ENCODE measurements at regions not wholly inside any gene's neighbourhood (a gene's known extent, or its start where the extent isn't known, plus 50 kb on each side); places are given as distances from the start of the nearest gene placed in this dataset.

DNA sequence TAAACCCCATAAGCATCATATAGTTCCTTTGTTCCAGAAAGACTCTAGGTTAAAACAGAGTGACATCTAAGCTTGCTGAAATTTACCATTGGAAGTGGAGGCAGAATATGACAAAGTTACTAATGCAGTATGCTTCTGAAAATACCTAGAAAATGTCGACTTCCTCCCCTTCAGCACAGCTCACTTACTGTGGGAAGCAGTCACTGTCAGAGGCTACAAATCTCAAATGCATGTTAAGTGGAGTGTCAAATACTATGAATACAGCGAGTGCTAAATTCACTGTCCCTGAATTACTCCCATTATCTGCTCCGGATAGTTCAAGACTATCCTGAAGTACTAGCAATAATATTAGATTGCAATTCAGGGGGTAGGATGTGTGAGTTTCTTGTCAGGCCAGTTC lies 1454.6 kb downstream of the AACS start:
- no peak for DNase-seq

DNA sequence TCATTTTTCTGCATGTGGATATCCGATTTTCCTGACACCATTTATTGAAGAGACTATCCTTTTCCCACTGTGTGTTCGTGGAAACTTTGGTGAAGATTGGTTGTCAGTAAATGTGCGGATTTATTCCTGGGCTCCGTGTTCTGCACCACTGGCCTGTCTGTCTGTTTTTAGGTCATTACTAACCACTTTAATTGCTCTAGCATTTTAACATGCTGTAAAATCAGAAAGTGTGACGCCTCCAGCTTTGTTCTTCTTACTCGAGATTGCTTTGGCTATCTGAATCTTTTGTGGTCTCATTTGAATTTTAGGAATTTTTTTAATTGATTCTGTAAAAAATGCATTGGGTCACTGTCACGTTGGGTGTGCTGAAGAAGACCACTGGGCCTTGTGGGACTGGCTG lies 1458.7 kb downstream of the AACS start:
- peak; percentile 19 for DNase-seq

DNA sequence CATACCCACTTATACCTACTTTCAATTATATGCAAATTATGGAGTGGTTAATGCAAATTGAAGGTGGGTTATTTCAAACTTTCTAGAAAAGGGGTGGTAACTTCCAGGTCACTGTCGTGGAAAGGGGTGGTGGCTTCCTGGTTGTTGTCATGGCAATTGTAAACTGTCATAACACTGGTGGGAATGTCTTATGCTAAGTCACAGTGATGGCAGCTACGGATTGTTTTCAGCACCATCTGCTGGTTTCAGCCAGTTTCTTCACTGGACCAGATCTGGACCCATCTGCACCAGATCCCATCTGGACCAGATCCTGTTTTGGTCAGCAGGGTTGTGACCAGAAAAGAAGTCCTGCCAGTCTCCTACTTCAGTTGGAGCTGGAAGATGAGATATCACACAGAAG lies 1469.3 kb downstream of the AACS start:
- no peak for DNase-seq

DNA sequence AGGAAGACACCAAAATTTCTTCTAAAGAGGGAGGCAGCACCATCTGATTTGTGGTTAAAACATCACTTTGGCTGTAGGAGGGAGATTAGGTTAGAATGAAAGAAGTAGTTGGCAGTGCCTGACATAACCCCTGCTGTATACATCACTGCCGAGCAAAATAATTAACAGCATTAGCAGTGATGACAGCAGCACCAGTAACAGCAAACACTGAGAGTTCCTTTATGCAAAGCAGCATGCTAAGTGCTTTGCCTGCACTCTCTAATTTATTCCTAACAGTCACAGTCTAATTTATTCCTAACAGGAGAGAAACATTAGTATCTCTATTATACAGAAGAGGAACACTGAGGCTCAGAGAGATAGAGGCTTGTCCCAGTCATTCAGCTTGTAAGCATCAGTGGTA lies 1469.7 kb downstream of the AACS start:
- DNase-seq, result no peak

- peak; percentile 17 for DNase-seq
These were observed 1470.7 kb downstream of the AACS start for GRCh38 chr12:126535971-126536370.

DNA sequence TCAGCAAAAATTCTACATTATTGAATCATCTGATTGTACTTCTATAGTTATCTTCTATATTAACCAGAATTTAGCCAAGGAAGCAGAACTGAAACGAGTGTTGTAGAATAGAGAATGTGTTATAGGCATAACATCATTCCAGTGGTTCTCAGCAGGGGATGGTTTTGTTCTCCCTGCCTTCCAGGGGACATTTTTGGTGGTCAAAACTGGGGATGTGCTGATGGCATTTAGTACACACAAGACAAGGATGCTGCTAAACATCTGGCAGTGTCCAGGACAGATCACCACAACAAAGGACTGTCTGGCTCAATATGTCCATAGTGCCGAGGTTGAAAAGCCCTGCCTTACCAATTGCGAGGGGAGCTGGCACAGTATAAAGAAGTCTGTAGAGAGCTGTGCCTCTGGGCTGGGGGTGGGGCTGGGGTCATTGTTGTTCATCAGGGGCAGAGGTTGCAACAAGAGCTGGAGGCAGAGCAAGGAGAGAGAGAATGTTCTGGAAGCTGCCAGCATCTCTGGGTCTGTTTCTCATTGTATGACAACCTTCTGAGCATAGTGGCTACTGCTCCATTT lies 1472.8 kb downstream of the AACS start:
- DNase-seq, result no peak

- DNase-seq, result no peak
These were observed 1473.7 kb downstream of the AACS start for GRCh38 chr12:126538888-126539287.

DNA sequence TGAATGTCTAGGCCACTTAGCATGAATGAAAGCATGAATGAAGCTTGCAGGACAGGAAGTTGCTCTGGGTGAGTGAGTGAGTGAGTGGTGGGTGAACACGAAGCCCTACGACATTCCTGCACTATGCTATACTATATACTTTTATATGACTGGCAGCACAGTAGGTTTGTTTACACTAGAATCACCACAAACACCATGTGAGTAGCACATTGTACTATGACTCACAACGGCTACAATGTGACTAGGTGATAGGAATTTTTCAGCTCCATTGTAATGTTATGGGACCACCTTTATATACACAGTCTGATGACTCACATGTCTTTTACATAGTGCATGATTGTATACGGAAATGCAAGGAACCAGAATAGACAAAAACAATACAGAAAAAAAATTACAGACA lies 1480.2 kb downstream of the AACS start:
- no peak for DNase-seq

DNA sequence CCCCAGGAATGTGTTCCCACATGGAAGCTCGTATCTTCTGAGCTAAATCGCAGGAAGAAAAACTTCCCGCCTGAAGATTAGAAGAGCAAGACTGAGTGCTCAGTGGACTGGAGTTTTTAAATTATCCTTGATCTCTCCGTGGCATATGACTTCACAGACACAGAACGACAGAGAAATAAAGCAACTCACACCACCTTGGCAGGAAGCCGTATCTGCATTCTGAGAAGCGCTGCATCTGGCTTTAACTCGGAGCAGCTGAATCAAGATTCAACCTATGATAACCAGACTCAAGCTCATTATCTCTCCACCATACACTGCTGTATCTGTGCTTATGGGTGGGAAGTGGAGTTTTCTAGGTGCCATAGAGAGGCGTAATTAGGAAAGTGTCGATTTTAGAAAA lies 1482.7 kb downstream of the AACS start:
- DNase-seq, result no peak

DNA sequence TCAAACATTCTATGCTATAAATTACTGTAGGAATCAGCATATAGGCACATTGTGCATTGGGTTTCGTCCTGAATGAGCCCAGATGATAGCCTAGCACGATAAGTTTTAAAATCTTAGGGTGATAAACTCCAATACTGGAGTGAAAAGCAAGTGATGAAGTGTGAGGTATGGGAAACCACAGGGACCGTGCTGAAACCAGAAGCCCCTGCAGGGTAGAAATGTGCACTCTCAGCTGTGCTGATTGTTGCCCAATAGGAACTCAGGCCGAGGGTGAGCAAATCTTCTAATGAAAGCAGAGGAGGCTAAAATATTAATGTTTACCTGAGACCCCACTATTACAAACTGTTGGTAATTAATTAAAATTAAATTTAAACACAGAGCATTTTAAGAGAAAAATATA lies 1486.6 kb downstream of the AACS start:
- DNase-seq, result no peak

- DNase-seq, result no peak
These were observed 1489.4 kb downstream of the AACS start for GRCh38 chr12:126554625-126555024.

DNA sequence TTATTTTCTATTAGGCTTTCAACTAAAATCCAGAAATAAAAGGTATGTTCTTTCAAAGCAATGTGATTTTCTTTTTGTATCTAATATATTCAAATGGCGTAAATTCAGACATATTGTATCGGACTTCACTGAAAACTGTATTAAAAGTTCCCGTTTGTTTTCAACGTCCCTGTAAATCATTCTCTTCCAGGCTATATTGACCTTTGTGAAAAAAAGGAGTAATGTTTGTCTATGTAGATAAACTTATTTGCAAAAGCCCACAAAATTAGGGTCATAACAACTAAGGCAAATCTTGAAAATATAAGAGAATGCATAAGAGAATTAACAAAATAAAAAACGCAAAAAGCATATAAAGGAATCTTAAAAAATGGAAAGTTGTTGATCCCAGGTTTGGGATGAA lies 1492.4 kb downstream of the AACS start:
- no peak for DNase-seq

DNA sequence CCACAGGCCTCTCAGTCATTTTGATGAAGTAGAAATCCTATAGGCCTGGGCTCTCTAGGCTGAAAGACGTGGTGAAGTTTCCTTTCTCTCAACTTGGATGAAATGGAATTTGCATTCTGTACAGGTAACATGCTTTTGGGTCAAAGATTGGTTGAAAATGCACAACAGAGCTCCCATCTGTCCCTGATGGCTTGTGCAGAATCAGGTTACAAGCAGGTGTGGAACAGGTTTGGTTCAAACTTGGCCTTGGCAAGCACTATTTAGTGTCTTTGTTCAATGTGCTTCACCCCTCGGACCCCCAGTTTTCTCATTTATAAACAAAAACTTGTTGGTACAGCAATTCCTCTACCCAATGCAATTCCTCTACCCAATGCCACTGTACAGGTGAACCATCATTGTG lies 1493.0 kb downstream of the AACS start:
- no peak for DNase-seq

DNA sequence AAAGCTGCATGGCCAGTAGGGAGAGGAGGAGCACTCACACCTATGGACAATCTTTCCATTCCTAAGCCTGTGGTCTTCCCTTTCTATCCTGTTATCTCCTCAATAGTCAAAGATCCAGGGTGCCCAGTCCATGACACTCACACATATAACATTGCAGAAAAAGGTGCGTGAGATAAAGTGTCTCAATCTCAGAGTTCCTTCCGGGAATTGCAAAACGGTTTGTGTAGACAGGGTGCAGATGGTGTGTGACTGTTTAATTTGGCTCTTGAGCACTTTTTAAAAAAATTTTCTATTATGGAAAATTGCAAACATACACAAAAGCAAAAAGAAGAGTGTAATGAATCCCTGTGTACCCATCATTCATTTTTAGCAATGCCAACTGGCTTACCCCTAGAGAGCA lies 1493.6 kb downstream of the AACS start:
- DNase-seq, result no peak

DNA sequence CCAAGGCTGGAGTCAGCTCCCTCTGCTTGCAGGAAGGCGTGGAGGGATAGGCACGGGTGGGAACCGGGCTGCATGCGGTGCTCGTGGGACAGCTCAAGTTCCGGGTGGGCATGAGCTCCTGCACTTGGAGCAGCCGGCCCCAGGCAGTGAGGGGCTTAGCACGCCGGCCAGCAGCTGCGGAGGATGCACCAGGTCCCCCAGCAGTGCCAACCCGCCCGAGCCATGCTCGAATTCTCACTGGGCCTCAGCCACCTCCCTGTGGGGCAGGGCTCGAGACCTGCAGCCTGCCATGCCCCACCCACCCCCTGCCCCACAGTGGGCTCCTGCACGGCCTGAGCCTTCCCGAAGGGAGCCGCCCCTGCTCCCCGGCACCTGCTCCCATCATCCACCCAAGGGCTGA lies 1501.8 kb downstream of the AACS start:
- no peak for DNase-seq

GRCh38 chr12:126569706-126570105 lies 1504.5 kb downstream of the AACS start:
- DNase-seq, result no peak

GRCh38 chr12:126570566-126570965 lies 1505.3 kb downstream of the AACS start:
- DNase-seq, result no peak

DNA sequence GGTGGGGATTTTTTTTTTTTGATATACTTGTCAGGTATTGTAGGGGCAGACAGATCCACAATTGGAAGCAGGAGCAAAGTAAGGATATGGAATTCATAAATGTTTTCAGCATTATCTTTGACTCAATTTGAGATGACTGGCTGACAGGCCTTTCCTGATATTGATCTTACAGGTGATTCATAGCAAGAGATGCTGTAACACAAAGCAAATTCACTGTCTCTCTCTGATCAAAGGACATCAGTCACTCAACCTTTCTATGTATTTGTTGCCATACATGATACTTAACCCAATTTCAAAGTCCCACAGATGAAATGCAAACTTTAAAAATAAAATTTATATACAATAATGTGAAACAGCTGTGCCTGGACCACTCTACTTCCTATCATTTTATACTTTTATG lies 1506.9 kb downstream of the AACS start:
- DNase-seq, result no peak

DNA sequence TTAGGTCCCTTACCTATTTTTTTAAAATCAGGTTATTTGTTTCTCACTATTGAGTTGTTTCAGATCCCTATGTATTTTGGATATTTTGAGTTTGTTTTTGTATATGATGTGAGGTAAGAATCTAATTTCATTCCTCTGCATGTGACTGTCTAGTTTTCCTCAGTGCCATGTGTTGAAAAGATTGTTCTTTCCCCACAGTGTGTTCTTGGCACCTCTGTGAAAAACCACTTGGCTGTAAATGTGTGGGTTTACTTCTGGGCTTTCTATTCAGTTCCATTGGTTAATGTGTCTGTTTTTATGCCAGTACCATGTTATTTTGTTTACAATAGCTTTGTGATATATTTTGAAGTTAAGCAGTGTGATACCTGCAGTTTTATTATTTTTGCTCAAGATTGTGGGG lies 1516.4 kb downstream of the AACS start:
- no peak for DNase-seq

- no peak for DNase-seq
These were observed 1517.0 kb downstream of the AACS start for GRCh38 chr12:126582231-126582630.

- DNase-seq, result no peak
These were observed 1523.5 kb downstream of the AACS start for GRCh38 chr12:126588586-126589249.

- peak; percentile 11 for DNase-seq
These were observed 1526.3 kb downstream of the AACS start for GRCh38 chr12:126591533-126591932.

DNA sequence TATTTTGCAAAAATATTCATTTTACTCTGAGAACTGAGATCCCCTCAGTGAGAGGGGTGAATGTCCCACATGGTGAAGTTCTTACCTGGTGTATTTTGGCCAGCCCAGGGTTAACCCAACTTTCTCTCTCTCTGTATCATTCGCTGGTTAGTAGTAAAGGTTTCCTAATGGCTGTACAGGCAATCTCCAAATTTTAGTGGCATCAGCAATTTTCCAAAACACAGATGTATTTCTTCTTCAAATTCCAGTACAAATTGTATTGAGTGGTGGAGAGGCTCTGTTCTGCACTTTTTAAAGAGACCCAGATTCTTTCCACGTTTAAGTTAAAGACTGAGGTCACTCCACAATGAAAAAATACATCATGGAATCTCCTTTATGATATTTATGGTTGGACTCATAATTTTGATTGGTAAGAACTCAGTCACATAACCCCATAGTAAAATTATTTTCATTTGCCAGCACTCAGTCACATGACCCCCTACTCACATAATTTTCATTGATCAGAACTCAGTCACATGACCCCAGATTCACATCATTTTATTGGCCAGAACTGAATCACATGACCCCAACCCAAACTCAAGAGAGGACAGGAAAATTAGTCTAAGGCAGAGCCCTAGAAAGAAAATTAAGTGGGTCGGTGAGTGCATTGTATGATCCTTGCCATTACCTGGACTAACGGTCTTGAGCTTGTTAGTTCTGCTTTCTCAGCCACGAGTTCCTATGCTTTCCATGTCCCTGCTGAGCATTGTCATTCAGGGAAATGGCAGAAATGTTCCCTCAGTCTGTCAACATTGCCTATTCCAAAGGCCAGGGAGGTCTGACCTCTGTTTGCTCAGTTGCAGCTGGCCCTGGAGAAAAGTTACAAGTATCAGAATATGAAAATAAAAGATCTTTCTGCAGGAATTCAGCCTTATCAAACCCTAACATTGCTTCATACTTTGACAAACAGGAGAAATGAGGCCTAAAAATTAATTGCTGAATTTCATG lies 1536.2 kb downstream of the AACS start:
- DNase-seq, result no peak

Data from left kidney (tissue), 1 donor.